DND-41 (cell line): ENCODE measurements at regions not wholly inside any gene's neighbourhood (a gene's known extent, or its start where the extent isn't known, plus 50 kb on each side); places are given as distances from the start of the nearest gene placed in this dataset.

Experiments used
- ATAC-seq: fragments of 200-7000 bp; cut with Tn5 transposase; 3 replicates; pipeline ENCODE4 v1.9.1; 2021; ENCODE audit warnings: low read depth; ENCODE audit not compliant: insufficient read depth
- DNase-seq: peaks from one replicate; pipeline ENCODE4 v3.0.0-alpha.2; 2020
- H2AFZ ChIP-seq: 2 replicates; pipeline ENCODE4 v1.6.0; 2012; ENCODE audit warnings: low read depth, low read length
- H3K27ac ChIP-seq: 2 replicates; pipeline ENCODE4 v1.5.1; 2012; ENCODE audit warnings: low read length, inconsistent platforms
- H3K27me3 ChIP-seq: fragments of 200-600 bp; sonication (generic); 2 replicates; pipeline ENCODE4 v1.6.0; 2012; ENCODE audit warnings: low read length, mild to moderate bottlenecking, inconsistent platforms; ENCODE audit not compliant: insufficient read depth, poor library complexity
- H3K36me3 ChIP-seq: 2 replicates; pipeline ENCODE4 v1.5.1; 2012; ENCODE audit warnings: low read length, inconsistent platforms; ENCODE audit not compliant: insufficient read depth
- H3K4me1 ChIP-seq: 2 replicates; pipeline ENCODE4 v1.5.1; 2012; ENCODE audit warnings: mild to moderate bottlenecking, low read length; ENCODE audit not compliant: insufficient read depth
- H3K4me2 ChIP-seq: 2 replicates; pipeline ENCODE4 v1.6.0; 2012; ENCODE audit warnings: mild to moderate bottlenecking, moderate library complexity, low read length, inconsistent platforms; ENCODE audit not compliant: insufficient read depth
- H3K4me3 ChIP-seq, 2 experiments: fragments of 200-600 bp in 1 of 2; shearing (Covaris generic) in 1 of 2; 2 replicates each; pipeline ENCODE4 v1.5.1; 2012 to 2016; ENCODE audit warnings: inconsistent platforms in 2 of 2, low read length in 2 of 2, mild to moderate bottlenecking in 2 of 2, low read depth in 1 of 2, moderate library complexity in 1 of 2
- H3K79me2 ChIP-seq: 2 replicates; pipeline ENCODE4 v1.6.0; 2012; ENCODE audit warnings: low read length, inconsistent platforms; ENCODE audit not compliant: insufficient read depth
- H3K9ac ChIP-seq: 2 replicates; pipeline ENCODE4 v1.6.0; 2012; ENCODE audit warnings: low read depth, mild to moderate bottlenecking, inconsistent platforms, low read length, moderate library complexity
- H3K9me3 ChIP-seq: 2 replicates; pipeline ENCODE4 v1.5.1; 2012; ENCODE audit warnings: low read length, moderate library complexity, mild to moderate bottlenecking, inconsistent platforms; ENCODE audit not compliant: insufficient read depth, severe bottlenecking
- H4K20me1 ChIP-seq: 2 replicates; pipeline ENCODE4 v1.6.0; 2012; ENCODE audit warnings: low read length; ENCODE audit not compliant: insufficient read depth
- CTCF ChIP-seq: IDR thresholded peaks from 2 replicates; pipeline ENCODE4 v1.5.1; 2012; ENCODE audit warnings: borderline replicate concordance, low read length, moderate library complexity, mild to moderate bottlenecking; ENCODE audit not compliant: poor library complexity, severe bottlenecking; ENCODE audit errors: extremely low read depth
- EZH2 ChIP-seq: IDR thresholded peaks from 3 replicates; pipeline ENCODE4 v1.6.1; 2012; ENCODE audit warnings: borderline replicate concordance, low read depth, mild to moderate bottlenecking, moderate library complexity, low read length, inconsistent platforms; ENCODE audit not compliant: severe bottlenecking

- DNase-seq, result no peak
- H3K79me2 ChIP-seq, result no peaks in the 10 kb centered on the region
- ATAC-seq, result peak; percentile 11; the same call in 1 of the 3 replicates
- no peak overlapping the region for H3K4me3 ChIP-seq
- no peaks in the 10 kb centered on the region for H3K9me3 ChIP-seq
- no peak overlapping the region for H3K27ac ChIP-seq
- H2AFZ ChIP-seq, result no peak overlapping the region
- H4K20me1 ChIP-seq, result no peaks in the 10 kb centered on the region
- H3K36me3 ChIP-seq, result no peaks in the 10 kb centered on the region
- TF ChIP-seq EZH2 (no peak), CTCF (no peak)
- H3K27me3 ChIP-seq, result peaks cover 8% of the 10 kb centered on the region
- no peak overlapping the region for H3K4me2 ChIP-seq
- H3K4me1 ChIP-seq, result no peaks in the 10 kb centered on the region
- H3K9ac ChIP-seq, result no peak overlapping the region
Measured at GRCh38 chr10:44858017-44858371, 53.1 kb upstream of the TMEM72 start.

GRCh38 chr10:44858988-44859387 is 52.1 kb upstream of the TMEM72 start:
- Histone ChIP-seq H3K79me2 (no peaks in the 10 kb centered on the region), H3K9ac (no peak overlapping the region), H3K4me2 (no peak overlapping the region), H4K20me1 (no peaks in the 10 kb centered on the region), H2AFZ (no peak overlapping the region), H3K27me3 (peaks cover 16% of the 10 kb centered on the region), H3K9me3 (no peaks in the 10 kb centered on the region), H3K4me1 (no peaks in the 10 kb centered on the region), H3K4me3 (no peak overlapping the region), H3K36me3 (no peaks in the 10 kb centered on the region), H3K27ac (no peak overlapping the region)
- ATAC-seq, result no peak
- no peak for DNase-seq
- no peak for TF ChIP-seq EZH2
- no peak for TF ChIP-seq CTCF

GRCh38 chr10:44859546-44860285 is 51.4 kb upstream of the TMEM72 start:
- H3K9me3 ChIP-seq, result no peaks in the 10 kb centered on the region
- peaks cover 7% of the 10 kb centered on the region for H3K4me1 ChIP-seq
- H3K36me3 ChIP-seq, result no peaks in the 10 kb centered on the region
- H3K4me3 ChIP-seq, result no peak overlapping the region
- H3K9ac ChIP-seq, result no peak overlapping the region
- no peaks in the 10 kb centered on the region for H4K20me1 ChIP-seq
- ATAC-seq (no peak), DNase-seq (no peak)
- no peak overlapping the region for H3K4me2 ChIP-seq
- no peak overlapping the region for H2AFZ ChIP-seq
- no peak overlapping the region for H3K27ac ChIP-seq
- TF ChIP-seq EZH2 (no peak), CTCF (no peak)
- H3K27me3 ChIP-seq, result peaks cover 22% of the 10 kb centered on the region
- H3K79me2 ChIP-seq, result no peaks in the 10 kb centered on the region
